HG03460 (cell line): ENCODE measurements at regions not wholly inside any gene's neighbourhood (a gene's known extent, or its start where the extent isn't known, plus 50 kb on each side); places are given as distances from the start of the nearest gene placed in this dataset.

Source experiments
- ATAC-seq: cut with Tn5 transposase; IDR thresholded peaks from one replicate; pipeline ENCODE4 v1.9.1; 2021; ENCODE audit not compliant: unreplicated experiment

DNA sequence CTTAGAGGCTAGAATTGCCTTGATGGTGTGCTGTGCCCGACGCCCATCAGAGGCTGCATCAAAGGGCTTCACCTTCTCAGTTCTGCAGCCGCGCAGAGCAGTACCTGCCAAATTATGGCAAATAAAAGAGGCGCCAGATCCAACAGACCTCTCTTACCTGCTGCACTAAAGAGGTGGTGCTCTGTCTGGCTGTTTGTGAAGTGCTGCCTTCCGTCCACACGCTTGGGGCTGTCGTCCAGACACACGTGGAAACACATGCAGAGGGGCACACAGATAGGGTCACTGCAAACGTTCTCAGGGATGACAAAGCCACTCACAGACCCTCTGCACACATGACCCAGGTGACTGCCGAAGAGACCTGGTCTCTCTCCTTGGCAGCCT, 617.5 kb downstream of the VRK1 start:
- no peak for ATAC-seq

DNA sequence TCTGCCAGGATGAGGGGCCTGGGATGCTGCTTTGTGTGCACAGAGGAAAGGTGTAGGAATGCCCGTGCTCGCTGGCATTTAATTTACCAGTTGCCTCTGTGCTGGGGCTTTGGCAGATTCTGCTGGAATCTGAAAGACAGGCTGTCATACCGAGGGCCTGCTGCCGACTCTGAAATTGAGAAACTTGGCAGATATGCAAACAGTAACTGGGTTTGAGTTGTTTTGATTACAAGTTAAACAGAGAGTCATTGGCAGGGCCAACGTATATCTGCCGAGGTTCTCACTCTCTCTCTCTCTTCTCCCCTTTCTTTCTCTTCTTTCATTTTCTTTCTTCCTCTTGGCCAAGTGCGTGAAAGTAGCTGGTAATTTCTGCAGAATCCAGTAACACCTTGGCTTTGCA, 618.7 kb downstream of the VRK1 start:
- ATAC-seq: no peak

DNA sequence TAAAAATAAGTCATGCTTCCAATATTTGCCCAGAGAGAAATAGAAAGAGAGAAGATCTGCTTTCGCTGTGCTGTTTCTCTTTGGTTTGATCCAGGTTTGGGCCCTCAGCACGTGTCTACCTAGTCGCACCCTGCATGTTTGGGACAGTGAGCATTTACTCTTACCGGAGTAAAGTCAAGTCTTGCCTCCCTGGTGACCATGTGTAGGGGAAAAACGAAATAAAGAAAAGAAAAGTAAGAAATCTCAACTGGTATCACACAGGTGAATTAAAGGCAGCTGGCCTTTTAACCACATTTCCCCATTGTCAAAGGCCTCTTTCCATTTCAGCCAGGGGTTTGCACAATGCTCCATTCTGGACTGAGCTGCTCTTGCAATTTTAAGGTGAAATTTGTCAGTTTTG, 619.4 kb downstream of the VRK1 start:
- ATAC-seq: no peak

DNA sequence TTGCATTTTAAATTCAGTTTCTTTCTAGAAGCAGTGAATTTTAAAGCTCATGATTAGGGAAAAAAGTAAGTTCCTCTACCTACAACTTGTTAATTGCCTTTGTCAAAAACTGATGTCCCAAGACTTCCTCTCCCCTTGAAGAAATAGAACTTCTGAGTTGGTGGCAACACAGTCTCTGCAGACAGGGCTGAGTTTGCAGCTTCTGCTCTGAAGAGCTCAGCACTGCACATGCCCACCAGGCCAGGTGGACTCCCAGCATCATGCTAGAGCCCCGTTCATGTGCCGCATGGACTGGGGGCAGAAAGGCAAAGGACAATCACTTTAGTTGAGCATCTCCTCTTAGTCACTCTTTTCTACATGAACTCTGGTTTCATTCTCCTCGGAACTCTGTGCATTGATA, 620.1 kb downstream of the VRK1 start:
- ATAC-seq: no peak

DNA sequence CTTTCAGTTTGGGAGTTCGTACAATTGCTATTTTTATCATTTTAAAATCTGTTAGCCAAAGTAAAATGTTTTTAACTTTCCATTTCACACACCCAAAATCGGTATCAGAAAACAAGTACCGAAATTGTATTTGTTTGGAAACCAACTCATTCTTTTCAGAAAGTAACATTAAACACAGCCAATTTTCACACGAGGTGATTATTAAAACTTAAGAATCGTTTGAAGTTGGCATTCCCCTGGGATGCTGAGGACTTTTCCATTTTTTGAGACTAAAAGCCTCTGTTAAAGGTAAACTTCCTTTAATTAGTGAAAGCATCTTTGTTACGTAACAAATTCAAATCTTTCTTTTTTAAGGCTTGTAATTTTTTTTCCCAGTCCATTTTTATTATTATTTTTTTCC, 623.0 kb downstream of the VRK1 start:
- no peak for ATAC-seq

DNA sequence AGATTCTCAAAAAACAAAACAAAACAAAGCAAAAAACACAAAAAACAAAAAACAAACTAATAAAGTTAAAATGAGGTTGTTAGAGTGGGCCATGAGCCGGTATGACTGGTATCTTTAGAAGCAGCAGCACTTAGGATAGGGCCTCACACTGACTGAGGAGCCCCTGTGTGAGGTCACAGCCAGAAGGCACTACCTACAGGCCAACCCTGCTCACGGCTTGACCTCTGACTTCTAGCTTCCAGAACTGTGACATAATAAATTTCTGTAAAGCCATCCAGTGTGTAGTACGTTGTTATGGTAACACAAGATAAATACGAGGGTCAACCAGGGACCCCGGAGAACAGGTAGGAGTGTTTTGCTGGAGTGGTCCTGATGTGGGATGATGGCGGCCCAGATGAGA, 629.6 kb downstream of the VRK1 start:
- no peak for ATAC-seq

DNA sequence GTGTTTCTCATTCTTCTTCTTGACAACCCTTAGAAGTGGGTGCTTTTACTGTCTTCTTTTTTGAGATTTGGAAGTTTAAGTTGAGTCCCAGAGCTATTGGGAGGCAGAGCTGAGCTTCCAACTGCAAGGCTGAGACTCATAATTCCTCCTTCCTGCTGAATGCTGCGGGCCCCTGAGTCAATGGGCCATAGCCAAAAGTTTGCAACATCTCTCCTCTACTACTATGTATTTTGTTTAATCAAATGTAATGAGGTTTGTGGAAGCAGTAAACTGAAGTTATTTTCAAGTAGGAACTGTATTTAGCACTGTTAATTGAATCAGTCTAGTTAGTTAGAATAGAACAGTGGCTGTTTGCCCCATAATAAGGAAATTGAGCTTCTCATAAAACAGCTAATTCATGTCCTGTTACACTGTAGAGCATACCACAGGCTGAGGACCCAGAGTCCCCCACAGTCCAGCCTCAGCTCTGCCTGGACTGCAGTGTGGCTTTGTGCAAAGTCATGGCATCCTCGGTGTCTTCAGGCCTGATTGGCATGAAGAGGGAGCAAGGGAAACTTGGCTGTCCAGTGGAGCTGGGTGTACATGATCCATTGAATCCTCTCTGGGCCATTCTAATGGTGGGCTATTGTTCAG, 631.7 kb downstream of the VRK1 start:
- no peak for ATAC-seq

DNA sequence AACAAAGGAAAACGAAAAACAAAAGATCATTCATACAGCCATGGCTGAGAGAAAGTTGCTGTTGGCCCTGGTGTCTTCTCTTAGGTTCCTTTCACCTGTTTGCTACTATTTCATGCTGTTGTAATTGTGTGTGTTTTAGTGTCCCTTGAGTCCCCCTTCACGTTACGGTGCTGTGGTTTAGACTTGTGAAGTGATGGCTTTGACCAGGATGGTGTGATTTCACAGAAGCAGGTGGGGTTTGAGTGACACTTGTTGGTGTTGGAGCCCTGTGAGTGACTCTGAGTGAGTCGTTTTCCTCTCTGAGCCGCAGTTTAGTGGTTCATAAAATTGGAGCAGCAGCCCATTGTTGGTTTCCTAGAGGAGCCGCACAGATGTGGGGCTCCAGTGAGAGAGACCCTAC, 635.4 kb downstream of the VRK1 start:
- ATAC-seq: no peak

DNA sequence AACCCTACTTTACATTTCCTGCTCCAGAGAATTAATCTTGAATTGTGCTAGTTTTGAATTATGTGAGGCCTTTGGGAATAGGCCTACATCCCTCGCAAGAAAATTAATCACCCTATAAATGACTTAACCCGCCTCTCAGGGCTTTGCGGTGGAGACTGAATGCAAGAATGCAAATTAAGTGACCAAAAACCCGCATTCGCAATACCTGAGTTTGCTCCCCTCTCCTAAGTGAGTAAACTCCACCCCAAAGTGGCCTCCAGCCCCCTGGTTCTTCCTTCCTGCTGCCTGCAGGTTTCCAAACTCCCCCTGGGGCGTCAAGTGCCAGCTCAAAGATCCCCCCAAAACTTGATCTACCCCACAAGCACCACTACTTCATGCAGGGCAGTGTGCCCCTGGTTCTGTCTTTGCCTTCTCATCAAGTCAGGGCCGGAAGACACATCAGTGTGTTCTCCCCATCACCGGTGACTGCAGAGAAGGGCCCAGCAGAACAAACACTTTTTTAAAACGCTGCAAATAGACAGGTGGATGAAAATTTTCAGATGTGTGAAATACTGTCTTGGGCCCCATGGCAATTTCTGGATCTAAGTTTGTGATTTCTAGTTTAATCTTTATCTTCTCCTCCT, 644.7 kb downstream of the VRK1 start:
- no peak for ATAC-seq

DNA sequence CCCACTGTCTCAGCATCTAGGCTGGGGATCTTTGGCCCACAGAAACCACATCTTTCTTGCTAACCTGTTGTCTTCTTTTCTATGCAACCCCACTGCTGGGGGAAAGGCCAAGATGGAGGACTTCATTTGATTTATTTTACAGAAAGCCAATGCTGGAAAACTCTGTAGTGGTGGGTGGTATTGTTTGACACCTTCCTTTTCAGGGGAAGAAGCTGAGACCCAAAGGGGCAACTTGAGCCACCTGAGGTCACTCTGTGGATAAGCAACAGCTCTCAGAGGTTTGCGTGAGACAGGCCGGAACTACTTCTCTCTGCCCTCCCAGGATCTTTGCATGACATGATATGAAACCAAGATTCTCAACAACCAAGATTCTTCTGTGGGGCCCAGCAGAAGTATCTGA, 645.2 kb downstream of the VRK1 start:
- ATAC-seq: no peak

DNA sequence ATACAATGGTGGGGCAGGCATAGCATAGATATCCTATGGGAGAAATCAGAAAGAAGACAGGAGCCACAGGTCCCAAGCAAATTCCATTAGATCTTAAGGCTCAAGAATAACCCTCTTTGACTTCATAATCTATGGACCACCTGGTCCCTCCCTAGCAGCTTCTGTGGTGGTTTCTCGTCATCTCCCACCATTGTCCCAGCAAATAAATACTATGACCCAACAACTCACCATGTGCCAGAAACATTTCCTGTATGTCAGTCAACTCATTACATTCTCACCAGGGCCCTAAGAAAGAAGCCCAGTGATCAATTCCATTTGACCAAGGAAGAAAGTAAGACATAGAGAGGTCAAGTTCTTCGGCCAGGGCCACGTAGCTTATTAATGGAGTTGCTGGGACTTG, 646.2 kb downstream of the VRK1 start:
- no peak for ATAC-seq

DNA sequence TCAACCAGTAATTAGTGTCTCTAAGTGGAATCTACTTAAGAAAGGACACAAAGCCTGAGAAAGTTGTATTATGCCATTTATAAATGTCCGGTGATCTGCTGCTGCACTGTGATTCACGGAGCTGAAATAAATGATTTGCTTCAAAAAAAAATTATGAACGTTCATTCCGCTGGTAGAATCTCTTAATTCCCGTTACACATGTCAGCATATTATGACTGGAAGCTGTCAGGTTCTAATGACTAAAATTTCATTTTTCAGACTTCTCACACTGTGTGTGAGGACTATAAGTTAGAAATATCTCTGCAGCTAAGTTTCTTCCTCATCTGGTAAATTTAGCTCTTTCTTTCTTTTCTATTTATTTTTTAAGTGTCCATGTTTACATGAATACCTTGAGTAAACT, 647.1 kb downstream of the VRK1 start:
- no peak for ATAC-seq

DNA sequence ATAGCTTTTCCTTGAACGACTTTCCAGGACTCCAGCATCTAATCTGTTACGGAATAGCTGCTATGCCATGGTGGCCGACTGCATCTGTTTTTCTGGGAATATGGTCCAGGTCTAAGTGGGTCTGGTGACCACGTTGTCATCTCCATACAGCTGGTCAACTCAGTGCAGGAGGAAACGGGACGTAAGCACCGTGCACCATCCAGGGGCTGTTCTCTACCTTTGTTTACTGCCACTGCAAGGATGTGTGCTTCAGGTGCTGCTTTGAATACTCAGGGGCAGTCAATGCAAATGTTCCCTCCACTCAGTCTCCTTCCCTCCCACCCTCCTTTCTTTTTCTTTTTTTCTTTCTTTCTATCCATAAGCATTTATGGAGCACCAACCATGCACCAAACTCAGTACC, 648.2 kb downstream of the VRK1 start:
- no peak for ATAC-seq

DNA sequence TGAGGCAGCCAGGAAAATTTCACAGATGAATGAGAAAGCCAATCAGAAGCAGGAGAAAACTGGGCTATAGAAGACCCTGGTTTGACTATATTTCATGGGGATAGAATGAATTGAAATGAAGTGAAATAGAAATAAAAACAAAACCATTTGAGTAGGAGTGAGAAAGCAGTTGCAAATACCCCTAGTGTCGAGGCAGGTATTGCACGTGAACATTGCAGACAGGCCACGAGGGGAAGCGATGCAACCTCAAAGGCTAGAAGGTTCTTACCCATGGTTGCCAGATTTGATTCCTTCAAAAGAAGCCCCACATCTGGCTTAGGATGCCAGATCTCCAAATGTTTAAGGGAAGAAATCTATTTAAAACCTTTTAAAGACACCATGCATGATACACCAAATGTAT, 648.9 kb downstream of the VRK1 start:
- ATAC-seq: no peak

DNA sequence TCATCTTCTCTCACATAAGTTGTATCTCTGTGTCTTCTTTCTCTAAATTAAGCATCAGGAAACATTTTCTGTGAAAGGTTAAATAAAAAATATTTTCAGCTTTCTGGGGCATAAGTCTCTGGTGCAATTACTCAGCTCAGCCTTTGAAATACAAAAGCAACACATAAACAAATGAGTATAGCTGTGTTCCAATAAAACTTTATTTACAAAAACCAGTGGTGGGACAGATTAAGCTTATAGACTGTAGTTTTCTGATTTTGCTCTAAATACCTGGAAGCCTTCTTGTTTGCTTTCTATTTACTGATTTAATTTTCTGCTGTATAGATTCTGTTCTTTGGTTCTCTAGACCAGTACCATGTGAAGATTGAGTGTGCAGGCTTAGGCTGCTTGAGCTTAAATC, 655.1 kb downstream of the VRK1 start:
- no peak for ATAC-seq

DNA sequence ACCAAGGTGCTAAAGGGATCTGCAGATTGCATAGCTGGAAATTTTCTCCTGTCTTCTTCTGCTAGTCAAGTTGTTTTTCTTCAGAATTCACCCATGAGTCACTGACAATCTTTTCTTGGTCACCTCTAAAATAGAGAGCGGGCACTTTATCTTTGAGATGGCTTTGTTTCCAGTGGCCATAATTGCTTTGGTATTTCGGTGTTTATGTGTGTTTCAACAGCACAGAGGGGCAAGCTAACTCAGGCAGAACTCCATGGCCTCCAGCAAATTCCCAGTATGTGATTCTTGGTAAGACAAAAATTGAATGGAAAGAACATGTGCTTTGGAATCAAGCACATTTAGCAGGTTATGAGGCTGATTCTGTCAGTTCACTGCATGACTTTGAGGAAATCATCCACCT, 656.8 kb downstream of the VRK1 start:
- no peak for ATAC-seq

DNA sequence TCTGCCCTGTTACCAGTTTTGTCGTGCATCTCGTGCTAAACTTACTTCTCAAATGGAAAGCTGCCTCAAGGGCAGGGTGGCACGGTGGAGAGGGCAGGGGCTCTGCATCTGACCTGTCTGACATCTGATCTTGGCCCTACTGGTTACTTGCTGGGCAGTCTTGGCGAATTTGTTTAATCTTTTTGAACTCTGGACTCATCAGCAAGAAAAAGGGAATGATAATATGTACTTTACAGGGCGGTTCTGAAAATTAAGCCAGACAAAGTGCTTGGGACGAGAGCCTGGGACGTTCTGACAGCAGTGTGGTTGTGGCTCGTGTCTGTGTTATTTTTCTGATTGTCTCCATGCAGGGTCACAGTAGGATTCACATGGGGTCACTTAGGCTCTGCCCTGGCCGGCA, 659.3 kb downstream of the VRK1 start:
- ATAC-seq: no peak

DNA sequence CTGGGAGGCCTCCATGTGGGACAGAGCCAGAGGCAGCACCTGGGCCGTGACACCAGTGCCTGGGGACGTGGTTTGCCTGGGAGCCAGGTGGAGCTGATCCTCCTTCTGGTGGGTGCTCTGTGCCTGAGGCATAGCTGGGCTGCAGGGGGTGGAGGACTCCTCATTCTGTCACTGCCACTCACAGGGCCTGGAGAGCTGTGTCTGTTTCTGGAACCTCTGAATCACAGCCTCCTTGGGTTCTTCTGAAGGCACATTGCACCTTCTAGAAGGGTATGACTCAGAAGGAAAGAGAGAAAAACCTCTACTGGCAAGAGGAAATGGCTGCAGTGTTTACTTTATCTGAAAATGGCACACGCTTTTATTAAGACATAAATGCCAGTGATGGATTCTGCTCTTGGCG, 659.8 kb downstream of the VRK1 start:
- no peak for ATAC-seq

DNA sequence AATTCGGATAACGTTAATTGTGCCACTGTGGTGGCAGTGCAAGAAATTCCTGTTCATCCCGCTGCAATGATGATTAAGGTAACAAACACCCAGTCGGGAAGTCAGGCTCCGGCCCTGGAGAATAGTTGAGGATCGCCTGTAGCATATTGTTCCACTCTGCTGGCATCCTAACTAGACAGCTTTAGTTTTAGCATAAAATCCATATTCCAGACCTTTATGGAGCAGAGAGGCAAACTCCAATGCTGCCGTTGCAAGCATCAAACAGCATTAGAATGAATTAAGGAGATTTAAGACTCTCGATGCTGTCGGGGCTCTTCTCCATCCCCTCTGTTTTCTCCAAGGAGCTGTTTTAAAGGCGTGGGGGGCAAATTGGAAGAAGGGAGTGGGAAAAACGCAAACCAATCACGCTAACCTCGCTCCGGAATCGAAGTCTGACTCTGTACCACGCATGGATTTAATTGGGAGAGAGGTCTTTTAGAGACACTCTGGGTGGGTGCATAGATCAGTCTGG, 660.4 kb downstream of the VRK1 start:
- no peak for ATAC-seq

DNA sequence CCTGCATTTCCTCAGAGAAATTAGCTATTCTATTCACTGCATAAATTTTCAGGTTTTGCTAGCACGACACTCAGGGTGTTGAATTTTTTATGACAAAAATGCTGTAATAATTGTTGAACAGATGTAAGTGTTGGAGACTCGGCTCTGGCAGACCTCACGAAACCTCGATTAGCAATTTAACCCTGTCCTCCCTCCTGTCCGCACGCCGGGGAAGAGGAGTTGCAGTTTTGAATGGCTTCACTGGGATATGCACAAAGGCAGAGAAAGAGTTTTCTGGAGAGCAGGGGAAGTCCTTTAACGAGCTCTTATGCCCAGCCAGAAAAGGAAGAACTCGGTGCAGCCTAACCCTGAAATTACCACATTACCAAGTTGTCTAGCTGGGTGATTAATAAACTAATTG, 661.1 kb downstream of the VRK1 start:
- ATAC-seq: no peak

DNA sequence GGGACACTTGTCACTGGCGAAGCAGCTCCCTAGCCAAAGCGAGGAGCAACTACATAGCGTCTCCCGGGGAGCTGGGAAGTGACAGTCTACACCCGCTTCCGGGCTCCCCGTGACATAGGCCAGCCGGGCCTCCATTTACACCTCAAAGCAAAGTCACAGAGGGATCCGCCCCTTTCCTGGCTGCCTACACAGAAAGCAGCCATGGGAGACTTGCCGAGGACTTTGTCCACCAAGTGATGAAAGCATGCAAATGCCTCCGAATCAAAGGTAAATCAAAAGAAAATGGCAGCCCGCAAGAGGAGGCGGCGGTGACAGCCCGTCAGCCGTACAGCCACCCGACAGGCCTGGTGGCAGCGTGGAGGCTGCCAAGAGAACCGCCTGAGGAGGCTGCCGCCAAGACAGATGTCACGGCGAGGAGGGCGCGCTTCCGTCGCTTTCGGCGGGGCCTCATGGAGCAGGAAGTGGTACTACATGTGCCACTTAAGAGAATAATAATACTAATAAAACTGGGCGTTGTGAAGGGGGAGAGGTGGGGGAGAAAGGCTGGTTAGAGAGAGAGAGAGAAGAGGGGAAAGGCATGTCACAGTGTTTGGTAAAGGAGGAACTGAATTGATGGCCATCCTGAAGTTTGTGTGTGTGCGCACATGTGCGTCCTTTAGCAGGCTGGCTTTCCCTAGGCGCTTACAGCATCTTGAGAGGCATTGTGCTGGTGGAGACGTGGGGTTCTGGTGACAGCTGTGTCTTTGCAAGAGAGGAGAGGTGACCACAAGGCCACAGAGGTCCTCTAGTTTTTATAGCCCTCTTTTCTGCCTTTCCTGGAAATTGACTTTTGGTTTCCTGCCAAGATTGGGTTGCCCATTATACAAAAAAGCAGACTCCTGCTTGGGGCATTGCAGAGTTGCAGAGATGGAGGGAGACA, 661.7 kb downstream of the VRK1 start:
- no peak for ATAC-seq

DNA sequence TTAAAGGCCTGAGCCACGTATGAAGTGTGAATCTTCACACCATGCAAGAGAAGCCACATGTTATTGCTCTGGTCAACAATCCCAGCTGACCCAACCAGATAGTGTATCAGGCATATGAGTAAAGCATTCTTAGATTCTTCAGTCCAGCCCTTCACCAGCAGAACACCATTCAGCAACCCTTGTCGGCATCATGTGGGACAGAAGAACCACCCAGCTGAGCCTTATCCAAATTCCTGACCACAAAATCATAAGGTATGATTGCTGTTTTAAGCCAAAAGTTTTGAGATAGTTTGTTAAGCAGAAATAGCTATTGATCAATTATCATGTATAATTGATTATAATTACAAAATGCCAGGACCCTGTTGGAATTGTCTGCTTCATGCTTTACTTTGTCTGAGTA, 664.9 kb downstream of the VRK1 start:
- no peak for ATAC-seq
